ENCODE measurements at regions not wholly inside any gene's neighbourhood (a gene's known extent, or its start where the extent isn't known, plus 50 kb on each side); places are given as distances from the start of the nearest gene placed in this dataset.

GRCh38 chr10:124184208-124184830 lies 90.9 kb upstream of the CHST15 start:
- TF ChIP-seq CTCF (optimal IDR thresholded peaks at IDR 0.05 in 1 of 3, IDR thresholded peaks at IDR 0.05 in 1 of 3, conservative IDR thresholded peaks at IDR 0.05 in 1 of 3; ENCODE audit: extremely low read depth in 1 of 3, insufficient read depth in 2 of 3, low read length in 3 of 3) = no peak
- no peak for TF ChIP-seq EZH2 (IDR thresholded peaks at IDR 0.05; ENCODE audit: low read length)
- dilution Hi-C loops (cut with MboI; ENCODE audit: extremely low pct_ligation_motif_present, low sequenced_read_pairs) = no loop called here
- Histone ChIP-seq H3K9ac (ENCODE audit: control insufficient read depth, extremely low read depth, insufficient read depth, low read length) (no peak overlapping the region), H3K27me3 (ENCODE audit: control insufficient read depth, extremely low read depth, insufficient read depth, low read length) (no peaks in the 10 kb centered on the region), H2AFZ (ENCODE audit: control insufficient read depth, low read length) (no peak overlapping the region), H3K4me1 (ENCODE audit: control insufficient read depth, extremely low read depth, insufficient read depth, low read length) (peaks cover 27% of the 10 kb centered on the region), H4K20me1 (ENCODE audit: control insufficient read depth, extremely low read depth, insufficient read depth, low read length) (no peaks in the 10 kb centered on the region), H3K27ac (ENCODE audit: control insufficient read depth, insufficient read depth, low read length) (no peak overlapping the region), H3K36me3 (ENCODE audit: control insufficient read depth in 2 of 2, extremely low read depth in 1 of 2, insufficient read depth in 2 of 2, low read length in 2 of 2) (no peaks in the 10 kb centered on the region), H3K9me1 (ENCODE audit: control insufficient read depth, extremely low read depth, insufficient read depth, low read length) (no peaks in the 10 kb centered on the region), H3K4me3 (ENCODE audit: control insufficient read depth in 2 of 3, extremely low read depth in 1 of 3, insufficient read depth in 2 of 3, low read depth in 1 of 3, low read length in 3 of 3) (no peak overlapping the region), H3K79me2 (ENCODE audit: control insufficient read depth, insufficient read depth, low read length) (no peaks in the 10 kb centered on the region), H3K9me3 (ENCODE audit: control insufficient read depth, low read depth, low read length) (no peaks in the 10 kb centered on the region), H3K4me2 (ENCODE audit: control insufficient read depth, extremely low read depth, insufficient read depth, low read depth, low read length) (no peak overlapping the region)
- DNase-seq (ENCODE audit: low read depth, low spot score) (no peak), FAIRE-seq (no peak)

- H3K4me2 ChIP-seq (ENCODE audit: control insufficient read depth, extremely low read depth, insufficient read depth, low read depth, low read length) = no peak overlapping the region
- H4K20me1 ChIP-seq (ENCODE audit: control insufficient read depth, extremely low read depth, insufficient read depth, low read length) = no peaks in the 10 kb centered on the region
- no peak overlapping the region for H2AFZ ChIP-seq (ENCODE audit: control insufficient read depth, low read length)
- H3K27me3 ChIP-seq (ENCODE audit: control insufficient read depth, extremely low read depth, insufficient read depth, low read length) = no peaks in the 10 kb centered on the region
- H3K9ac ChIP-seq (ENCODE audit: control insufficient read depth, extremely low read depth, insufficient read depth, low read length) = no peak overlapping the region
- DNase-seq (ENCODE audit: low read depth, low spot score) = no peak
- H3K27ac ChIP-seq (ENCODE audit: control insufficient read depth, insufficient read depth, low read length) = no peak overlapping the region
- dilution Hi-C loops (cut with MboI; ENCODE audit: extremely low pct_ligation_motif_present, low sequenced_read_pairs) = no loop called here
- H3K9me3 ChIP-seq (ENCODE audit: control insufficient read depth, low read depth, low read length) = no peaks in the 10 kb centered on the region
- FAIRE-seq = no peak
- TF ChIP-seq CTCF (optimal IDR thresholded peaks at IDR 0.05 in 1 of 3, IDR thresholded peaks at IDR 0.05 in 1 of 3, conservative IDR thresholded peaks at IDR 0.05 in 1 of 3; ENCODE audit: extremely low read depth in 1 of 3, insufficient read depth in 2 of 3, low read length in 3 of 3) (no peak), EZH2 (IDR thresholded peaks at IDR 0.05; ENCODE audit: low read length) (no peak)
- H3K4me1 ChIP-seq (ENCODE audit: control insufficient read depth, extremely low read depth, insufficient read depth, low read length) = peaks cover 27% of the 10 kb centered on the region
- H3K79me2 ChIP-seq (ENCODE audit: control insufficient read depth, insufficient read depth, low read length) = no peaks in the 10 kb centered on the region
- H3K36me3 ChIP-seq (ENCODE audit: control insufficient read depth in 2 of 2, extremely low read depth in 1 of 2, insufficient read depth in 2 of 2, low read length in 2 of 2) = no peaks in the 10 kb centered on the region
- no peak overlapping the region for H3K4me3 ChIP-seq (ENCODE audit: control insufficient read depth in 2 of 3, extremely low read depth in 1 of 3, insufficient read depth in 2 of 3, low read depth in 1 of 3, low read length in 3 of 3)
- H3K9me1 ChIP-seq (ENCODE audit: control insufficient read depth, extremely low read depth, insufficient read depth, low read length) = no peaks in the 10 kb centered on the region
Observed at GRCh38 chr10:124183617-124184016, 90.2 kb upstream of the CHST15 start.
